ENCODE measurements at regions not wholly inside any gene's neighbourhood (a gene's known extent, or its start where the extent isn't known, plus 50 kb on each side); places are given as distances from the start of the nearest gene placed in this dataset.
A peak's percentile ranks its signal among the peaks of the same experiment; 100 is the strongest.

GRCh38 chr18:64974391-64975125 is 776.3 kb upstream of the CDH7 start:
- Histone ChIP-seq H3K4me1 (ENCODE audit: control insufficient read depth, insufficient read depth, low read length) (no peaks in the 10 kb centered on the region), H3K9ac (ENCODE audit: low read length) (no peak overlapping the region)

GRCh38 chr18:64972545-64972944 is 778.3 kb upstream of the CDH7 start:
- Histone ChIP-seq H3K9ac (ENCODE audit: low read length) (no peak overlapping the region), H3K27ac (ENCODE audit: low read depth, low read length) (no peak overlapping the region), H3K36me3 (ENCODE audit: control insufficient read depth, insufficient read depth, low read length) (no peaks in the 10 kb centered on the region), H3K4me1 (ENCODE audit: control insufficient read depth, insufficient read depth, low read length) (no peaks in the 10 kb centered on the region), H3K4me3 (ENCODE audit: low read depth, low read length) (no peak overlapping the region), H3K9me3 (ENCODE audit: control insufficient read depth, insufficient read depth, low read depth, low read length) (no peaks in the 10 kb centered on the region), H3K27me3 (ENCODE audit: control insufficient read depth, insufficient read depth, low read length) (no peaks in the 10 kb centered on the region)

More at GRCh38 chr18:64974391-64975125, 776.3 kb upstream of the CDH7 start:
- no peaks in the 10 kb centered on the region for H3K9me3 ChIP-seq (ENCODE audit: control insufficient read depth, insufficient read depth, low read depth, low read length)
- H3K36me3 ChIP-seq (ENCODE audit: control insufficient read depth, insufficient read depth, low read length), result no peaks in the 10 kb centered on the region
- no peaks in the 10 kb centered on the region for H3K27me3 ChIP-seq (ENCODE audit: control insufficient read depth, insufficient read depth, low read length)
- H3K27ac ChIP-seq (ENCODE audit: low read depth, low read length), result no peak overlapping the region
- H3K4me3 ChIP-seq (ENCODE audit: low read depth, low read length), result no peak overlapping the region

- no peaks in the 10 kb centered on the region for H3K9me3 ChIP-seq (ENCODE audit: control insufficient read depth, insufficient read depth, low read depth, low read length)
- no peaks in the 10 kb centered on the region for H3K27me3 ChIP-seq (ENCODE audit: control insufficient read depth, insufficient read depth, low read length)
- no peaks in the 10 kb centered on the region for H3K4me1 ChIP-seq (ENCODE audit: control insufficient read depth, insufficient read depth, low read length)
These were observed 784.1 kb upstream of the CDH7 start for GRCh38 chr18:64966667-64967066.

GRCh38 chr18:64956465-64956864 is 794.3 kb upstream of the CDH7 start:
- no peak overlapping the region for H3K4me3 ChIP-seq (ENCODE audit: low read depth, low read length)
- H3K4me1 ChIP-seq (ENCODE audit: control insufficient read depth, insufficient read depth, low read length), result no peaks in the 10 kb centered on the region
- no peaks in the 10 kb centered on the region for H3K27me3 ChIP-seq (ENCODE audit: control insufficient read depth, insufficient read depth, low read length)
- H3K9me3 ChIP-seq (ENCODE audit: control insufficient read depth, insufficient read depth, low read depth, low read length), result no peaks in the 10 kb centered on the region
- H3K27ac ChIP-seq (ENCODE audit: low read depth, low read length), result no peak overlapping the region
- H3K36me3 ChIP-seq (ENCODE audit: control insufficient read depth, insufficient read depth, low read length), result no peaks in the 10 kb centered on the region
- no peak overlapping the region for H3K9ac ChIP-seq (ENCODE audit: low read length)

More at GRCh38 chr18:64966667-64967066, 784.1 kb upstream of the CDH7 start:
- H3K36me3 ChIP-seq (ENCODE audit: control insufficient read depth, insufficient read depth, low read length), result no peaks in the 10 kb centered on the region
- H3K9ac ChIP-seq (ENCODE audit: low read length), result no peak overlapping the region
- no peak overlapping the region for H3K4me3 ChIP-seq (ENCODE audit: low read depth, low read length)
- H3K27ac ChIP-seq (ENCODE audit: low read depth, low read length), result no peak overlapping the region

- peaks cover 26% of the 10 kb centered on the region for H3K9me3 ChIP-seq (ENCODE audit: control insufficient read depth, insufficient read depth, low read depth, low read length)
- H3K27me3 ChIP-seq (ENCODE audit: control insufficient read depth, insufficient read depth, low read length), result no peaks in the 10 kb centered on the region
- H3K9ac ChIP-seq (ENCODE audit: low read length), result no peak overlapping the region
- H3K4me1 ChIP-seq (ENCODE audit: control insufficient read depth, insufficient read depth, low read length), result no peaks in the 10 kb centered on the region
- H3K36me3 ChIP-seq (ENCODE audit: control insufficient read depth, insufficient read depth, low read length), result no peaks in the 10 kb centered on the region
- H3K4me3 ChIP-seq (ENCODE audit: low read depth, low read length), result no peak overlapping the region
- no peak overlapping the region for H3K27ac ChIP-seq (ENCODE audit: low read depth, low read length)
These were observed 800.9 kb upstream of the CDH7 start for GRCh38 chr18:64949885-64950284.

- Histone ChIP-seq H3K36me3 (ENCODE audit: control insufficient read depth, insufficient read depth, low read length) (no peaks in the 10 kb centered on the region), H3K9ac (ENCODE audit: low read length) (no peak overlapping the region), H3K9me3 (ENCODE audit: control insufficient read depth, insufficient read depth, low read depth, low read length) (no peaks in the 10 kb centered on the region), H3K27me3 (ENCODE audit: control insufficient read depth, insufficient read depth, low read length) (no peaks in the 10 kb centered on the region), H3K27ac (ENCODE audit: low read depth, low read length) (no peak overlapping the region), H3K4me3 (ENCODE audit: low read depth, low read length) (no peak overlapping the region), H3K4me1 (ENCODE audit: control insufficient read depth, insufficient read depth, low read length) (no peaks in the 10 kb centered on the region)
These were observed 787.8 kb upstream of the LINC00305 start for GRCh38 chr18:64936671-64937070.

GRCh38 chr18:64929036-64929435 is 780.1 kb upstream of the LINC00305 start:
- 0 out of 2 replicates have a peak overlapping the region, but pooled peaks have one; percentile 26 for H3K27ac ChIP-seq (ENCODE audit: low read depth, low read length)
- H3K9me3 ChIP-seq (ENCODE audit: control insufficient read depth, insufficient read depth, low read depth, low read length), result no peaks in the 10 kb centered on the region
- no peaks in the 10 kb centered on the region for H3K36me3 ChIP-seq (ENCODE audit: control insufficient read depth, insufficient read depth, low read length)
- 0 out of 2 replicates have a peak, but pooled peaks cover 4% of the 10 kb centered on the region for H3K4me1 ChIP-seq (ENCODE audit: control insufficient read depth, insufficient read depth, low read length)
- no peaks in the 10 kb centered on the region for H3K27me3 ChIP-seq (ENCODE audit: control insufficient read depth, insufficient read depth, low read length)
- H3K4me3 ChIP-seq (ENCODE audit: low read depth, low read length), result no peak overlapping the region
- no peak overlapping the region for H3K9ac ChIP-seq (ENCODE audit: low read length)

GRCh38 chr18:64919971-64920570 is 771.2 kb upstream of the LINC00305 start:
- Histone ChIP-seq H3K4me3 (ENCODE audit: low read depth, low read length) (no peak overlapping the region), H3K36me3 (ENCODE audit: control insufficient read depth, insufficient read depth, low read length) (no peaks in the 10 kb centered on the region), H3K27ac (ENCODE audit: low read depth, low read length) (no peak overlapping the region), H3K9me3 (ENCODE audit: control insufficient read depth, insufficient read depth, low read depth, low read length) (no peaks in the 10 kb centered on the region), H3K4me1 (ENCODE audit: control insufficient read depth, insufficient read depth, low read length) (no peaks in the 10 kb centered on the region), H3K27me3 (ENCODE audit: control insufficient read depth, insufficient read depth, low read length) (no peaks in the 10 kb centered on the region), H3K9ac (ENCODE audit: low read length) (no peak overlapping the region)

- no peaks in the 10 kb centered on the region for H3K9me3 ChIP-seq (ENCODE audit: control insufficient read depth, insufficient read depth, low read depth, low read length)
- no peak overlapping the region for H3K27ac ChIP-seq (ENCODE audit: low read depth, low read length)
- H3K9ac ChIP-seq (ENCODE audit: low read length), result no peak overlapping the region
- H3K4me1 ChIP-seq (ENCODE audit: control insufficient read depth, insufficient read depth, low read length), result no peaks in the 10 kb centered on the region
- no peak overlapping the region for H3K4me3 ChIP-seq (ENCODE audit: low read depth, low read length)
- H3K27me3 ChIP-seq (ENCODE audit: control insufficient read depth, insufficient read depth, low read length), result no peaks in the 10 kb centered on the region
- H3K36me3 ChIP-seq (ENCODE audit: control insufficient read depth, insufficient read depth, low read length), result no peaks in the 10 kb centered on the region
These were observed 770.0 kb upstream of the LINC00305 start for GRCh38 chr18:64918851-64919250.

GRCh38 chr18:64893349-64893748 is 744.5 kb upstream of the LINC00305 start:
- peaks cover 17% of the 10 kb centered on the region for H3K9me3 ChIP-seq (ENCODE audit: control insufficient read depth, insufficient read depth, low read depth, low read length)
- H3K4me1 ChIP-seq (ENCODE audit: control insufficient read depth, insufficient read depth, low read length), result no peaks in the 10 kb centered on the region
- no peak overlapping the region for H3K9ac ChIP-seq (ENCODE audit: low read length)
- H3K27ac ChIP-seq (ENCODE audit: low read depth, low read length), result no peak overlapping the region
- H3K36me3 ChIP-seq (ENCODE audit: control insufficient read depth, insufficient read depth, low read length), result no peaks in the 10 kb centered on the region
- no peaks in the 10 kb centered on the region for H3K27me3 ChIP-seq (ENCODE audit: control insufficient read depth, insufficient read depth, low read length)
- no peak overlapping the region for H3K4me3 ChIP-seq (ENCODE audit: low read depth, low read length)

- no peak overlapping the region for H3K9ac ChIP-seq (ENCODE audit: low read length)
- H3K27me3 ChIP-seq (ENCODE audit: control insufficient read depth, insufficient read depth, low read length), result no peaks in the 10 kb centered on the region
- no peaks in the 10 kb centered on the region for H3K36me3 ChIP-seq (ENCODE audit: control insufficient read depth, insufficient read depth, low read length)
- H3K27ac ChIP-seq (ENCODE audit: low read depth, low read length), result no peak overlapping the region
- no peaks in the 10 kb centered on the region for H3K4me1 ChIP-seq (ENCODE audit: control insufficient read depth, insufficient read depth, low read length)
- H3K4me3 ChIP-seq (ENCODE audit: low read depth, low read length), result no peak overlapping the region
- H3K9me3 ChIP-seq (ENCODE audit: control insufficient read depth, insufficient read depth, low read depth, low read length), result peaks cover 13% of the 10 kb centered on the region
These were observed 740.1 kb upstream of the LINC00305 start for GRCh38 chr18:64888956-64889355.

Data from HUES6 (cell line).